DOHH2 (cell line): ENCODE measurements at regions not wholly inside any gene's neighbourhood (a gene's known extent, or its start where the extent isn't known, plus 50 kb on each side); places are given as distances from the start of the nearest gene placed in this dataset.

Experiments
- H3F3A ChIP-seq: fragments of 200-600 bp; sonication (generic), shearing (Covaris generic); 2 replicates; pipeline ENCODE4 v1.6.0; 2016; ENCODE audit warnings: antibody characterized with exemption, mild to moderate bottlenecking; ENCODE audit not compliant: control insufficient read depth, insufficient read depth
- H3K27ac ChIP-seq: fragments of 200-600 bp; sonication (generic); 2 replicates; pipeline ENCODE4 v1.5.1; 2014; ENCODE audit warnings: low read depth, mild to moderate bottlenecking, low read length, moderate library complexity
- H3K27me3 ChIP-seq: fragments of 200-600 bp; sonication (generic); 2 replicates; pipeline ENCODE4 v1.6.1; 2014; ENCODE audit warnings: mild to moderate bottlenecking, low read length, mixed read lengths; ENCODE audit not compliant: control insufficient read depth
- H3K36me3 ChIP-seq: fragments of 200-600 bp; sonication (generic); 2 replicates; pipeline ENCODE4 v1.6.1; 2014; ENCODE audit warnings: mild to moderate bottlenecking, low read length, moderate library complexity, mixed read lengths; ENCODE audit not compliant: control insufficient read depth
- H3K4me1 ChIP-seq: fragments of 200-600 bp; sonication (generic); 2 replicates; pipeline ENCODE4 v1.6.1; 2014; ENCODE audit warnings: mild to moderate bottlenecking, low read length, mixed read lengths; ENCODE audit not compliant: control insufficient read depth
- H3K4me2 ChIP-seq: fragments of 200-600 bp; sonication (generic); 2 replicates; pipeline ENCODE4 v1.6.0; 2014; ENCODE audit warnings: mild to moderate bottlenecking, low read length, moderate library complexity
- H3K4me3 ChIP-seq: fragments of 200-600 bp; sonication (generic); 2 replicates; pipeline ENCODE4 v1.5.1; 2014; ENCODE audit warnings: mild to moderate bottlenecking, low read length, mixed read lengths
- H3K79me2 ChIP-seq: fragments of 200-600 bp; sonication (generic); 2 replicates; pipeline ENCODE4 v1.6.1; 2014; ENCODE audit warnings: mild to moderate bottlenecking, low read length, mixed read lengths; ENCODE audit not compliant: control insufficient read depth
- H3K9me2 ChIP-seq: fragments of 200-600 bp; sonication (generic); replicated peaks from 2 replicates; pipeline ENCODE4 v1.6.1; 2014; ENCODE audit warnings: mild to moderate bottlenecking, low read length, mixed read lengths; ENCODE audit not compliant: control insufficient read depth
- H3K9me3 ChIP-seq: fragments of 200-600 bp; sonication (generic); 2 replicates; pipeline ENCODE4 v1.6.1; 2014; ENCODE audit warnings: antibody characterized with exemption, low read length, mixed read lengths; ENCODE audit not compliant: control insufficient read depth, insufficient read depth
- H4K20me1 ChIP-seq: fragments of 200-600 bp; sonication (generic); 2 replicates; pipeline ENCODE4 v1.6.0; 2014; ENCODE audit warnings: low read depth, mild to moderate bottlenecking, antibody characterized with exemption, low read length, moderate library complexity; ENCODE audit not compliant: control insufficient read depth, insufficient read depth
- EZH2phosphoT487 ChIP-seq: fragments of 200-600 bp; sonication (generic); IDR thresholded peaks from 2 replicates; pipeline ENCODE4 v1.6.1; 2017; ENCODE audit warnings: borderline replicate concordance, mild to moderate bottlenecking, antibody characterized with exemption, low read length, moderate library complexity, mixed read lengths
- TF ChIP-seq, protein P1 (sequence below): fragments of 200-600 bp; sonication (generic); IDR thresholded peaks from one replicate; pipeline ENCODE4 v1.5.1; 2014; ENCODE audit warnings: antibody characterized with exemption, mild to moderate bottlenecking, low read depth, low read length; ENCODE audit not compliant: poor library complexity, severe bottlenecking

- no peaks in the 10 kb centered on the region for H3K9me3 ChIP-seq
- no peak overlapping the region for H3K4me3 ChIP-seq
- no peaks in the 10 kb centered on the region for H3K4me1 ChIP-seq
- TF ChIP-seq, protein P1, sequence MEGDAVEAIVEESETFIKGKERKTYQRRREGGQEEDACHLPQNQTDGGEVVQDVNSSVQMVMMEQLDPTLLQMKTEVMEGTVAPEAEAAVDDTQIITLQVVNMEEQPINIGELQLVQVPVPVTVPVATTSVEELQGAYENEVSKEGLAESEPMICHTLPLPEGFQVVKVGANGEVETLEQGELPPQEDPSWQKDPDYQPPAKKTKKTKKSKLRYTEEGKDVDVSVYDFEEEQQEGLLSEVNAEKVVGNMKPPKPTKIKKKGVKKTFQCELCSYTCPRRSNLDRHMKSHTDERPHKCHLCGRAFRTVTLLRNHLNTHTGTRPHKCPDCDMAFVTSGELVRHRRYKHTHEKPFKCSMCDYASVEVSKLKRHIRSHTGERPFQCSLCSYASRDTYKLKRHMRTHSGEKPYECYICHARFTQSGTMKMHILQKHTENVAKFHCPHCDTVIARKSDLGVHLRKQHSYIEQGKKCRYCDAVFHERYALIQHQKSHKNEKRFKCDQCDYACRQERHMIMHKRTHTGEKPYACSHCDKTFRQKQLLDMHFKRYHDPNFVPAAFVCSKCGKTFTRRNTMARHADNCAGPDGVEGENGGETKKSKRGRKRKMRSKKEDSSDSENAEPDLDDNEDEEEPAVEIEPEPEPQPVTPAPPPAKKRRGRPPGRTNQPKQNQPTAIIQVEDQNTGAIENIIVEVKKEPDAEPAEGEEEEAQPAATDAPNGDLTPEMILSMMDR, result no peak
- no peak for TF ChIP-seq EZH2phosphoT487
- no peak overlapping the region for H3K27ac ChIP-seq
- H3K4me2 ChIP-seq, result no peak overlapping the region
- H3K36me3 ChIP-seq, result no peaks in the 10 kb centered on the region
- H3K27me3 ChIP-seq, result no peaks in the 10 kb centered on the region
- H3K79me2 ChIP-seq, result no peaks in the 10 kb centered on the region
- no peaks in the 10 kb centered on the region for H3F3A ChIP-seq
- H3K9me2 ChIP-seq, result no peaks in the 10 kb centered on the region
- no peaks in the 10 kb centered on the region for H4K20me1 ChIP-seq
Observed at GRCh38 chr17:71658996-71659395, 461.8 kb upstream of the SOX9 start.

DNA sequence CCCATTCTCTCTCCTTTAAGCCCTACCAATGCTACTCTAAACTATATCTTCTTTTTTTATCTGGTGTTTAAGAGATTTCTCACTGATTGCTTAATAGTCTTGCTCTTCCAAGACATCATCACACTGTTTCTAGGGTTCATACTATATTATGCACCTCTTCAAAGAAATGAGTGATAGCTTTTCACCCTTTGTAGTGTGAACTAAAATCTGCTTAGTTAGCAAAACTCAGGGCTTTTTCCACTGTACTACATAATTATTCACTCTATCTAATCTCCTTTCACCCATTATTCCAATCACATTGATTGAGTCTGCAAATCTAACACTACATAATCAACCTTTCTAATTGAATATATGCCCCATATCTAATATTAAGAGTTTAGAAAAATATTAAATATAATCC, 456.0 kb upstream of the SOX9 start:
- H3K79me2 ChIP-seq, result no peaks in the 10 kb centered on the region
- H3K27me3 ChIP-seq, result no peaks in the 10 kb centered on the region
- H3K36me3 ChIP-seq, result no peaks in the 10 kb centered on the region
- no peaks in the 10 kb centered on the region for H3K9me3 ChIP-seq
- H4K20me1 ChIP-seq, result no peaks in the 10 kb centered on the region
- H3F3A ChIP-seq, result no peaks in the 10 kb centered on the region
- no peaks in the 10 kb centered on the region for H3K9me2 ChIP-seq
- TF ChIP-seq, protein P1, result no peak
- TF ChIP-seq EZH2phosphoT487, result no peak
- H3K4me1 ChIP-seq, result no peaks in the 10 kb centered on the region
- no peak overlapping the region for H3K27ac ChIP-seq
- no peak overlapping the region for H3K4me3 ChIP-seq
- no peak overlapping the region for H3K4me2 ChIP-seq

DNA sequence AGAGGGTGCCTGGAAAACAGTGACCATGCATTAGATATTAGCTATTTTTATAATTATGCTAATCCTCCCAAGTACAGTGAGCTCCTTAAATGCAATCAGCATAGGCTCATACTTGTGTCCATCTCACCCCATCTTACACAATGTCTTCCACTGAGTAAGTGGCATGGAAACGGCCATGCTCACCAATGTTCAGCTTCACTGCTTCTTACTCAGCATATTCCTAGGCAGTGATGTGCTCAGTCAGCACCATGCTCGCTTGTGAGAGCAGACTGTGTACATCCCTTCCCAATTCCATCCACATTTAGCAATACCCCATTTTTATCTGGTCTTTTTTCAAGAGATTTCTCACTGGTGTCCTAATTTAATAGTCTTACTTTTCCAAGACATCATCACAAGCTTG, 454.8 kb upstream of the SOX9 start:
- Histone ChIP-seq H3F3A (no peaks in the 10 kb centered on the region), H3K36me3 (no peaks in the 10 kb centered on the region)

More for the DNA sequence above, 454.8 kb upstream of the SOX9 start:
- TF ChIP-seq, protein P1, result no peak
- TF ChIP-seq EZH2phosphoT487, result no peak
- Histone ChIP-seq H3K79me2 (no peaks in the 10 kb centered on the region), H3K4me1 (no peaks in the 10 kb centered on the region), H4K20me1 (no peaks in the 10 kb centered on the region), H3K4me3 (no peak overlapping the region), H3K9me3 (no peaks in the 10 kb centered on the region), H3K4me2 (no peak overlapping the region), H3K27me3 (no peaks in the 10 kb centered on the region), H3K27ac (no peak overlapping the region), H3K9me2 (no peaks in the 10 kb centered on the region)
